BE2C (cell line): ENCODE measurements at regions not wholly inside any gene's neighbourhood (a gene's known extent, or its start where the extent isn't known, plus 50 kb on each side); places are given as distances from the start of the nearest gene placed in this dataset.

Source experiments
- DNase-seq: peaks from one replicate; pipeline ENCODE4 v3.0.0-alpha.2; 2020
- H3K27me3 ChIP-seq: fragments of 250-450 bp; sonication (Bioruptor Pico); 2 replicates; pipeline ENCODE4 v1.5.1; 2020; ENCODE audit warnings: mild to moderate bottlenecking
- H3K36me3 ChIP-seq: fragments of 250-450 bp; sonication (Bioruptor Pico); 2 replicates; pipeline ENCODE4 v1.5.1; 2020; ENCODE audit warnings: mild to moderate bottlenecking
- H3K4me1 ChIP-seq: fragments of 250-450 bp; sonication (Bioruptor Pico); 2 replicates; pipeline ENCODE4 v1.5.1; 2020
- H3K4me3 ChIP-seq: 2 replicates; pipeline ENCODE4 v1.5.1; 2011; ENCODE audit warnings: low read depth, low read length
- H3K9me3 ChIP-seq: fragments of 250-450 bp; sonication (Bioruptor Pico); 2 replicates; pipeline ENCODE4 v1.5.1; 2020
- TF ChIP-seq, protein P1 (sequence below): IDR thresholded peaks from 2 replicates; pipeline ENCODE4 v1.5.1; 2012; ENCODE audit warnings: mild to moderate bottlenecking, low read depth, low read length

DNA sequence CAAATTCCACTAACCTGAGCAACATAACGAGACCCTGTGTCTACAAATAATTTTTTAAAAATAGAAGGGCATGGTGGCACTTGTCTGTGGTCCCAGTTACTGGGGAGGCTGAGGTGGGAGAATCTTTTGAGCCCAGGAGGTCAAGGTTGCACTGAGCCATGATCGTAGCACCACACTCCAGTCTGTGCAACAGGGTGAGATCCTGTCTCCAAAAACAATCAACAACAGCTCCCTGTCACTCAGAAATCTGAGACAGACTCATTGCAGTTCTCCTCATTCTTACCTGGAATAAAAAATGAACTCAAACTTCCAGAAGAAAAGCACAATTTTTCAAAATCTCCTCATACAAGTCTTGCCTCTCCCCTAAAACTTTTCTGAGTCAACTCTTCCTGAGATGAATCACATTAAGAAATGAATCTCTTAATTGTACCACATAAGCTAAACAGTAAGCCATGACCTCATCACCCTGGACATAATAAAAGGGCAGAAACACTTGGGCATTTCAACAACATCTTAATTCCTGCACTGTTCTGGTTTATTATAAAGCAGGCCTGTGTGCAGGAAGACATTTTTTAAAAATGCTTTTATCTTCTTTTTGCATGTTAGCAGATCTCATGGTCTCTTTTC, 214.3 kb upstream of the CDKN3 start:
- TF ChIP-seq, protein P1, sequence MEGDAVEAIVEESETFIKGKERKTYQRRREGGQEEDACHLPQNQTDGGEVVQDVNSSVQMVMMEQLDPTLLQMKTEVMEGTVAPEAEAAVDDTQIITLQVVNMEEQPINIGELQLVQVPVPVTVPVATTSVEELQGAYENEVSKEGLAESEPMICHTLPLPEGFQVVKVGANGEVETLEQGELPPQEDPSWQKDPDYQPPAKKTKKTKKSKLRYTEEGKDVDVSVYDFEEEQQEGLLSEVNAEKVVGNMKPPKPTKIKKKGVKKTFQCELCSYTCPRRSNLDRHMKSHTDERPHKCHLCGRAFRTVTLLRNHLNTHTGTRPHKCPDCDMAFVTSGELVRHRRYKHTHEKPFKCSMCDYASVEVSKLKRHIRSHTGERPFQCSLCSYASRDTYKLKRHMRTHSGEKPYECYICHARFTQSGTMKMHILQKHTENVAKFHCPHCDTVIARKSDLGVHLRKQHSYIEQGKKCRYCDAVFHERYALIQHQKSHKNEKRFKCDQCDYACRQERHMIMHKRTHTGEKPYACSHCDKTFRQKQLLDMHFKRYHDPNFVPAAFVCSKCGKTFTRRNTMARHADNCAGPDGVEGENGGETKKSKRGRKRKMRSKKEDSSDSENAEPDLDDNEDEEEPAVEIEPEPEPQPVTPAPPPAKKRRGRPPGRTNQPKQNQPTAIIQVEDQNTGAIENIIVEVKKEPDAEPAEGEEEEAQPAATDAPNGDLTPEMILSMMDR: no peak
- Histone ChIP-seq H3K9me3 (no peaks in the 10 kb centered on the region), H3K4me3 (no peak overlapping the region), H3K36me3 (no peaks in the 10 kb centered on the region), H3K4me1 (peaks cover 6% of the 10 kb centered on the region), H3K27me3 (no peaks in the 10 kb centered on the region)
- DNase-seq: no peak

DNA sequence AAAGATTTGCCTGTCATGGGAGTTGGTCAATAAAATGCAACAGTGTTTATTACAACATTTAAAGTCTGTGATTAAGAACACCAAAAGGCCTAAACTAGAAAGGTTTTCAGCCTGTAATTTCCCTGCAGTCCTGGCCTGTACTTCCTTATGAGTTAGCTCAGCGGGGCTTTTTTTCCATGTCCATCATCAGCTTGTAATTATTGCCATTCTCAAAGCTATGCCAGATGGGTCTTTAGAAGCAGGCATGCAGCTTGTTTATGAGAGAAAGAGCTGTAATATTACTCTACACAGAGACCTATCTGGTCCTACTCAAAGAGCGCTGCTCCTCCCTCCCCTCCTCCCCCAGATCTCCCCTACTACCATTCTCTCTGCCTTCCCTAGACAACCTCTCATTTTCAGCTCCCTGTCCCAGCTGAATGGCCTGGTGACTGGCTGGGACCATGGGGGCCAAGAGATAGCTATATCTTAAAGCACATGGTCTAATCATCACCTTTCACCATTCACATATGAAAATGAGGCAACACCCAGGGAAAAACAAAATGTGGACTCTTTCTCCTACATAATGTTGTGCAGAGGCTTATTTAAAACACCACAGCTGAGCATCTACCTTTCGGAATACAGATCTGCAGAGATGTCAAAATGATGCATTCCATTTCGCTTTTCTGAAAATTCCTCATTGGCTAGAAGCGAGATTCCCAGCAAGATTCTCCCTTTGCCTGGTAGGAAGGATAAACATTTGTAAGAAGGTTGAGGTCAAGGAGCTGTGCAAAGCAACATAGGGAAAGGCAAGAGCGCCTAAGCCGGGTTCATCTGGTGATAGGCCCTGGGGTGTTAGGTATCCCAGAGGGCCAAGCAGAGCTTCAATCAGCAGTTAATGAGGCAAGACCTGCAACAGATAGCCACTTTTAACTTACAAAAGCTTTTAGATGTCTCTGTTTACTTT, 209.7 kb upstream of the CDKN3 start:
- Histone ChIP-seq H3K4me1 (peaks cover 11% of the 10 kb centered on the region), H3K27me3 (no peaks in the 10 kb centered on the region), H3K4me3 (no peak overlapping the region), H3K9me3 (no peaks in the 10 kb centered on the region), H3K36me3 (no peaks in the 10 kb centered on the region)
- TF ChIP-seq, protein P1: no peak
- peak; percentile 39 for DNase-seq

DNA sequence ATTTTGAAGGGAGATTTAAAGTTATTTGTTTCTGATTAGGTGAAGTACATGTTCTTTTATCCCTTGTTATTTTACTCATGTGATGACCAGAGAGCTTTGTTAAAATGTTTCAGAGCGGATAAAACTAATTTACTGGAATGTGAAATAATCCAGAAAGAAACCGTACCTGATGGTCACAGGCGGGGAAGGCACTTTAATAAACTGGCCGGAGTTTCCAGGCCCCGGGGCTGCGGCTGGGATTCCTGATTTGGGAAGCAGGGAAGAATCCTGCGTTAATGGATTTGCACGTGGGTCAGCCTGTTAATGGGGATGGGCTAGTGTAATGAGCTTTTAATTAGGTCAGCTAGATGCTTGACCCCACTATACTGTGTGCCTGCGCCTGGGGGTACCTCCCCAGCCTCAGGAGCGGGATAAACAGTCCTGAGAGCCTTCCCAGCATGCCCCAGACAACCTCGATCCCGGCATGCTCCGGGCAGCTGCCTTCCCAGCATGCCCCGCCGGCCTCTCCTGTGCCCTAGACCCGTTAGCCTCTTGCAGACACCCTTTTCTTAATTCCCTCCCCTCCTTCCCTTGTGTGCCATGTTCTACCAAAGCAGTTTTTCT, 208.6 kb upstream of the CDKN3 start:
- peaks cover 11% of the 10 kb centered on the region for H3K4me1 ChIP-seq
- TF ChIP-seq, protein P1: no peak
- no peaks in the 10 kb centered on the region for H3K27me3 ChIP-seq
- no peaks in the 10 kb centered on the region; the same call in 1 of the 2 replicates for H3K9me3 ChIP-seq
- no peaks in the 10 kb centered on the region for H3K36me3 ChIP-seq
- peak; percentile 42 for DNase-seq
- no peak overlapping the region for H3K4me3 ChIP-seq

DNA sequence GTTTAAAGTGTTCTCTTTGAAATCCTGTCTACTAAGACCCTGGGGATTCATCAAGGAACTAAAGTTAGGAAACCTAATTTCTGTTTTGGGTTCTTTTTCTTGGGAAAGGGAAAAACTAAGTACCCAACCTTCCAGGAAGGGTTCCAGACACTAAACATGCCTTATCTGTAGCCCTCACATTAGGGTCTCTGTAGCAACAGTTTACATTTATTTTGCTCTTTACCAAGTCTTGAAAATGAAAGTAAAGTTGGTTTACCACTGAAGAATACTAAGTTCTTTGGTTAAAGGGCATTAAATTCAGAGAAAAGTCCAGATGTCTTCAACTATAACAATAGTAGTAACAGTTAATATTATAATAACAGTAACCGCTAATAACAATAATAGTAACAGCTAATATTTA, 207.5 kb upstream of the CDKN3 start:
- TF ChIP-seq, protein P1: no peak
- no peak overlapping the region for H3K4me3 ChIP-seq
- H3K27me3 ChIP-seq: no peaks in the 10 kb centered on the region
- H3K4me1 ChIP-seq: peaks cover 11% of the 10 kb centered on the region
- no peaks in the 10 kb centered on the region; the same call in 1 of the 2 replicates for H3K9me3 ChIP-seq
- no peaks in the 10 kb centered on the region for H3K36me3 ChIP-seq
- no peak for DNase-seq

DNA sequence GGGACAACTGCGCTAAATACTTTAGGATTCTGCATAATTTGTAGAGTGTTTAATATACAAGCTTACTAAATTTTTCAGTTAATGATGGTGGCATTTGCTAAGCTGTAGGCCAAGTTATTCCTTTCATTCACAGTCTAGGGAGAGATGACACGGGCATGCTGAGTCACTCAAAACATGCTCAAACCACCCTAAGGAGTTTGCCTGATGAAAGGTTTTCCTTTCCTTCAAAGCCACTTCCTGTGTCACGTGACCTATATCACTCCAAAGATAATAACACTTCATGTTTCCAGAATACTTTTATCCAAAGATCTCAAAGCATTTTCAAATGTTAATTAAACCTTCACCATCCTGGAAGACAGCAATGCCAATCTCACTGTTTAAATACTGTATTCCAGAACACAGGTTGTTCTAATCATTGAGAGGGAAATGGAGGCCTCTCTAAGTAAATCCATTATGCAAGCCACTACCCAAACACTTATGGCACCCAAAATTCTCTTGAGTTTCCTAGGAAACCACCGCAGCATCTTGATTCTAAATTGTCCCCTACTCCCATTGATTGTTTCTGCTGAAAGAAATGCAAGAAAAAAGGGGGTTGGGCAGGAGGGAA, 207.0 kb upstream of the CDKN3 start:
- H3K4me1 ChIP-seq: peaks cover 11% of the 10 kb centered on the region
- DNase-seq: no peak
- no peak overlapping the region for H3K4me3 ChIP-seq
- TF ChIP-seq, protein P1: no peak
- H3K27me3 ChIP-seq: no peaks in the 10 kb centered on the region
- no peaks in the 10 kb centered on the region for H3K36me3 ChIP-seq
- no peaks in the 10 kb centered on the region; the same call in 1 of the 2 replicates for H3K9me3 ChIP-seq
